MM.1S (cell line): ENCODE measurements at regions not wholly inside any gene's neighbourhood (a gene's known extent, or its start where the extent isn't known, plus 50 kb on each side); places are given as distances from the start of the nearest gene placed in this dataset.
"Not testable (repeated sequence)": the region's sequence is repeated elsewhere in the genome, so short reads cannot be mapped to it uniquely, and the experiment has no call there.

Experiments used
- DNase-seq: peaks from one replicate; pipeline ENCODE4 v3.0.0-alpha.2; 2015
- H2AFZ ChIP-seq: fragments of 300-600 bp; sonication (generic); 2 replicates; pipeline ENCODE4 v1.6.0; 2016; ENCODE audit warnings: antibody characterized with exemption, low read length
- H3F3A ChIP-seq: fragments of 300-600 bp; sonication (generic); 2 replicates; pipeline ENCODE4 v1.6.1; 2016; ENCODE audit warnings: mild to moderate bottlenecking, antibody characterized with exemption, low read length, moderate library complexity, mixed read lengths; ENCODE audit not compliant: insufficient read depth
- H3K27ac ChIP-seq: fragments of 300-600 bp; sonication (generic); 2 replicates; pipeline ENCODE4 v1.5.1; 2016; ENCODE audit warnings: mild to moderate bottlenecking, low read length
- H3K27me3 ChIP-seq: fragments of 300-600 bp; sonication (generic); replicated peaks from 2 replicates; pipeline ENCODE4 v1.6.0; 2016; ENCODE audit warnings: low read length; ENCODE audit not compliant: insufficient read depth
- H3K36me3 ChIP-seq: fragments of 300-600 bp; sonication (generic); replicated peaks from 2 replicates; pipeline ENCODE4 v1.6.1; 2016; ENCODE audit warnings: mild to moderate bottlenecking, low read length, mixed read lengths; ENCODE audit not compliant: insufficient read depth
- H3K4me1 ChIP-seq: fragments of 300-600 bp; sonication (generic); 2 replicates; pipeline ENCODE4 v1.6.1; 2016; ENCODE audit warnings: low read length, mixed read lengths
- H3K4me2 ChIP-seq: fragments of 300-600 bp; sonication (generic); 2 replicates; pipeline ENCODE4 v1.6.0; 2016; ENCODE audit warnings: low read depth, low read length
- H3K4me3 ChIP-seq: fragments of 300-600 bp; sonication (generic); 2 replicates; pipeline ENCODE4 v1.5.1; 2016; ENCODE audit warnings: low read length, mixed read lengths
- H3K79me2 ChIP-seq: fragments of 300-600 bp; sonication (generic); 2 replicates; pipeline ENCODE4 v1.6.1; 2016; ENCODE audit warnings: mixed run types, low read length, mixed read lengths
- H3K9ac ChIP-seq: fragments of 300-600 bp; sonication (generic); 2 replicates; pipeline ENCODE4 v1.6.1; 2016; ENCODE audit warnings: low read length, mixed read lengths
- H3K9me2 ChIP-seq: fragments of 300-600 bp; sonication (generic); replicated peaks from 2 replicates; pipeline ENCODE4 v1.6.1; 2016; ENCODE audit warnings: mild to moderate bottlenecking, low read length, mixed read lengths; ENCODE audit not compliant: insufficient read depth
- H3K9me3 ChIP-seq: fragments of 300-600 bp; sonication (generic); replicated peaks from 2 replicates; pipeline ENCODE4 v1.6.1; 2016; ENCODE audit warnings: mild to moderate bottlenecking, low read length, mixed read lengths; ENCODE audit not compliant: insufficient read depth
- H4K20me1 ChIP-seq: fragments of 300-600 bp; sonication (generic); 2 replicates; pipeline ENCODE4 v1.6.1; 2016; ENCODE audit warnings: mild to moderate bottlenecking, low read length, moderate library complexity, mixed read lengths; ENCODE audit not compliant: insufficient read depth
- EZH2 ChIP-seq: fragments of 300-600 bp; sonication (generic); optimal IDR thresholded peaks from 2 replicates; pipeline ENCODE3; 2017; ENCODE audit warnings: low read depth, mild to moderate bottlenecking, antibody characterized with exemption, low read length, mixed read lengths
- EZH2phosphoT487 ChIP-seq: fragments of 300-600 bp; sonication (generic); IDR thresholded peaks from 2 replicates; pipeline ENCODE4 v1.6.1; 2018; ENCODE audit warnings: antibody characterized with exemption, low read length
- TF ChIP-seq, protein P1 (sequence below): fragments of 300-600 bp; sonication (generic); IDR thresholded peaks from 2 replicates; pipeline ENCODE4 v1.5.1; 2016; ENCODE audit warnings: antibody characterized with exemption, low read length, mixed read lengths

DNA sequence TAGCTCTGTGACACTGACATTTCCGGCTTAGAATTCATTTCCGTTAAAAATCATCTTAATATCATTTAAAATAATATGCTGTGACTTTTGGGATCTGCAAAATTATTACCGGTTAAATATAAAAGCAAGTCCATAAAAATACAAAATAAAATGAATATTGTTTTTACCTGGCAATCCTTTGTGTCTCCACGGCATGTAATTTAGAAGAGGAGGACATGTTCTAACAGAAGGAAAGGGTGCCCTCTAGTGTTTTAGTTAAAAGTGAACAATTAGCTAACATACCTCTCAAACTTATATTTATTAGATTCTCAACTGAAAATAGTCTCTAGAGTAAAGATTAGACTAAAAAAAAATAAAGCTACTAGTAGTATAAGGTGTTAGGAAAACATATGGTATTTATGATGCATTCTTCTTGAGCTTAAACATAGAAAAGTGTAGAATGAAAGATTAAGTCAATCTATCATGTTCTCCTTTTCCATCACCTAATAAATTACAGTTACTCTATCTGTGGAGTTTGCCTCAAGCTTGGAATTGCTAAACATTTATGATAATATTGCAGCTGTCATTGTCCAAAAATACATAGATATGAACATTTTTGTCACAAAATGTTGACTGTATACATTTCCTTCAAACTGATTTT is 676.7 kb upstream of the SPRY2 start:
- no peaks in the 10 kb centered on the region for H3K79me2 ChIP-seq
- H3K36me3 ChIP-seq: no peaks in the 10 kb centered on the region
- no peak overlapping the region for H3K4me3 ChIP-seq
- H4K20me1 ChIP-seq: no peaks in the 10 kb centered on the region
- no peak for TF ChIP-seq EZH2phosphoT487
- TF ChIP-seq, protein P1, sequence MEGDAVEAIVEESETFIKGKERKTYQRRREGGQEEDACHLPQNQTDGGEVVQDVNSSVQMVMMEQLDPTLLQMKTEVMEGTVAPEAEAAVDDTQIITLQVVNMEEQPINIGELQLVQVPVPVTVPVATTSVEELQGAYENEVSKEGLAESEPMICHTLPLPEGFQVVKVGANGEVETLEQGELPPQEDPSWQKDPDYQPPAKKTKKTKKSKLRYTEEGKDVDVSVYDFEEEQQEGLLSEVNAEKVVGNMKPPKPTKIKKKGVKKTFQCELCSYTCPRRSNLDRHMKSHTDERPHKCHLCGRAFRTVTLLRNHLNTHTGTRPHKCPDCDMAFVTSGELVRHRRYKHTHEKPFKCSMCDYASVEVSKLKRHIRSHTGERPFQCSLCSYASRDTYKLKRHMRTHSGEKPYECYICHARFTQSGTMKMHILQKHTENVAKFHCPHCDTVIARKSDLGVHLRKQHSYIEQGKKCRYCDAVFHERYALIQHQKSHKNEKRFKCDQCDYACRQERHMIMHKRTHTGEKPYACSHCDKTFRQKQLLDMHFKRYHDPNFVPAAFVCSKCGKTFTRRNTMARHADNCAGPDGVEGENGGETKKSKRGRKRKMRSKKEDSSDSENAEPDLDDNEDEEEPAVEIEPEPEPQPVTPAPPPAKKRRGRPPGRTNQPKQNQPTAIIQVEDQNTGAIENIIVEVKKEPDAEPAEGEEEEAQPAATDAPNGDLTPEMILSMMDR: peak; percentile 59
- no peak for TF ChIP-seq EZH2
- H3K4me1 ChIP-seq: no peaks in the 10 kb centered on the region
- H3K4me2 ChIP-seq: no peak overlapping the region
- no peaks in the 10 kb centered on the region for H3K27me3 ChIP-seq
- H2AFZ ChIP-seq: no peak overlapping the region
- no peak overlapping the region for H3K9ac ChIP-seq
- no peaks in the 10 kb centered on the region for H3K9me3 ChIP-seq
- no peaks in the 10 kb centered on the region for H3K9me2 ChIP-seq
- no peak overlapping the region for H3K27ac ChIP-seq
- no peaks in the 10 kb centered on the region for H3F3A ChIP-seq
- DNase-seq: peak; percentile 68

DNA sequence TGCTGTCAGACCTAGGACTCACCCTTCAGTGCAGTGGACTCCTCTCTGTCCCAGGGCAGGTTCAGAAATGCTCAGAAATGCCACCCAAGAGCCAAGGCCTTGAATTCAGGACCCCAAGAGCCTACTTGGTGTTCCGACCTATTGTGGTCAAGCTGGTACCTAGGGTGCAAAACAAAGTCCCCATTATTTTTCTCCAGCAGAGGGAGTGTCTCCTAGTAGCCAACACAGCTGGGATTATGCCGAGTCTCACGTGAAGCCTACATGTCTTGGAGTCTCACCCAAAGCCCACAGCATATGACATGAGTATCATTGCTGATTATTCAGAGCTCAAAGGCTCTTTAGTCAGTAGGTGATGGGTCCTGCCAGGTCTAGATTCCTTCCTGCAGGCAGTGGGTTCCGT is 671.1 kb upstream of the SPRY2 start:
- no peaks in the 10 kb centered on the region for H4K20me1 ChIP-seq
- H3K4me3 ChIP-seq: no peak overlapping the region
- H3K36me3 ChIP-seq: no peaks in the 10 kb centered on the region
- H3K9ac ChIP-seq: no peak overlapping the region
- H3K4me2 ChIP-seq: no peak overlapping the region
- no peak for DNase-seq
- no peaks in the 10 kb centered on the region for H3K79me2 ChIP-seq
- no peaks in the 10 kb centered on the region for H3K9me3 ChIP-seq
- H3K4me1 ChIP-seq: no peaks in the 10 kb centered on the region
- H3K9me2 ChIP-seq: no peaks in the 10 kb centered on the region
- no peak overlapping the region for H2AFZ ChIP-seq
- H3K27me3 ChIP-seq: no peaks in the 10 kb centered on the region
- no peak overlapping the region for H3K27ac ChIP-seq
- H3F3A ChIP-seq: no peaks in the 10 kb centered on the region
- no peak for TF ChIP-seq EZH2
- TF ChIP-seq, protein P1: no peak
- no peak for TF ChIP-seq EZH2phosphoT487

DNA sequence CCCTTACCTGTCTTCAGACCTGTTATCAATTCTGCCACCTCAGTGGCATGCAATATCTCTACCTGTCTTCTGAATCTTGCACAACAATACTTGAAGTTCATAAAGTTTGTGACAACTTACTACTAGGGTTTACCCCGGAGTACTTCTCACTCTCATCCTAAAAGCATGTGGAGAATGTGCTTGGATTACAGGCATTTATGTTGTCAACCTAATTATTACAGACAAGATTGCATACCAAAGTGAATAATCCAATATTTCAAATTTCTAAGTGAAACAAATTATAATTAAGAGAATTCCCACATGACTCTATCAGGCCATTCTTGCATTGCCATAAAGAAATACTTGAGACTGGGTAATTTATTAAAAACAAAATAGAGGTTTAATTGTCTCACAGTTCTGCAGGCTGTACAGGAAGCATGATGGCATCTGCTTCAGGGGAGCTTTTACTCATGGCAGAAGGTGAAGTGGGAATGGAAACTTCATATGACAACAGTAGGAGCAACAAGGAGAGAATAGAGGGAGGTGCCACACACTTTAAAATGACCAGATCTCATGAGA is 661.0 kb upstream of the SPRY2 start:
- Histone ChIP-seq H3K36me3 (no peaks in the 10 kb centered on the region), H3K9me2 (no peaks in the 10 kb centered on the region), H3K27ac (no peak overlapping the region), H3K27me3 (no peaks in the 10 kb centered on the region), H3K4me2 (no peak overlapping the region), H2AFZ (no peak overlapping the region), H3K9ac (no peak overlapping the region), H3F3A (no peaks in the 10 kb centered on the region), H3K4me1 (no peaks in the 10 kb centered on the region), H4K20me1 (no peaks in the 10 kb centered on the region), H3K79me2 (no peaks in the 10 kb centered on the region), H3K4me3 (no peak overlapping the region), H3K9me3 (no peaks in the 10 kb centered on the region)
- TF ChIP-seq EZH2phosphoT487 (no peak), EZH2 (no peak)
- TF ChIP-seq, protein P1: no peak
- DNase-seq: no peak

DNA sequence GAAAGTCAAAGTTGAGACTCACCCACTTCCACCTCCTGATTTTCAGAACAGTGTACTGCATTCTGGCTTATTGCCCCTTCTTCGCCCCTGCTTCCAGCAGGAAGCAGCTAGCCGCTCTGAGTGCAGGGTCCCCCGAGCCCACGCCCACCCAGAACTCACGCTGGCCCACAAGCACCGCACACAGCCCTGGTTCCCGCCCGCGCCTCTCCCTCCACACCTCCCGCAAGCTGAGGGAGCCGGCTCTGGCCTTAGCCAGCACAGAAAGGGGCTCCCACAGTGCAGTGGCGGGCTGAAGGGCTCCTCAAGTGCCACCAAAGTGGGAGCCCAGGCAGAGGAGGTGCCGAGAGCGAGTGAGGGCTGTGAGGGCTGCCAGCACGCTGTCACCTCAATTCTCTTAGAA is 657.7 kb upstream of the SPRY2 start:
- not testable (repeated sequence) for H3K4me1 ChIP-seq, H3K9me3 ChIP-seq, H3K9ac ChIP-seq, H3K27me3 ChIP-seq, H3K4me3 ChIP-seq, H3K79me2 ChIP-seq, H3K27ac ChIP-seq, H2AFZ ChIP-seq, H3F3A ChIP-seq, H3K9me2 ChIP-seq, H3K36me3 ChIP-seq, H4K20me1 ChIP-seq, H3K4me2 ChIP-seq, DNase-seq
